K562 (cell line): ENCODE measurements at regions not wholly inside any gene's neighbourhood (a gene's known extent, or its start where the extent isn't known, plus 50 kb on each side); places are given as distances from the start of the nearest gene placed in this dataset.

Source experiments
- ATAC-seq: fragments of 200-7000 bp; cut with Tn5 transposase; 3 replicates; pipeline ENCODE4 v1.9.1; 2020; ENCODE audit warnings: moderate library complexity
- BruUV-seq: library from RNA; stranded (reverse); fragments of 400-500 nt; replicated peaks from 2 replicates; lab custom pipeline; 2021; lab: Mats Ljungman, UMichigan
- CTCF ChIA-PET: fragments of 300-600 bp; formaldehyde crosslinking; extraction: SDS; loops from one replicate; lab custom pipeline; 2021; ENCODE audit warnings: low intra/inter-chr PET ratio; lab: Yijun Ruan, JAX
- POLR2A ChIA-PET: fragments of 300-600, 350-650 bp; sonication (Branson Sonifier 250); formaldehyde crosslinking; extraction: SDS; loops from one replicate; lab custom pipeline; 2021; ENCODE audit warnings: antibody characterized with exemption, inconsistent platforms; lab: Yijun Ruan, JAX
- DNase-seq, 4 experiments: peaks; one replicate each; pipeline versions ENCODE4 v3.0.0 to v3.0.0-alpha.2; 2011 to 2018; ENCODE audit warnings: low spot score in 3 of 4, mixed read lengths in 3 of 4; ENCODE audit errors: extremely low read depth in 1 of 4
- FAIRE-seq: peaks from 2 replicates; lab custom pipeline; 2011; peaks lifted over from hg19 to GRCh38; lab: Jason Lieb, UNC
- H2AFZ ChIP-seq: 2 replicates; pipeline ENCODE4 v1.6.0; 2011; ENCODE audit warnings: low read depth, low read length, control low read depth, inconsistent platforms
- H3K27ac ChIP-seq: fragments of 200-600 bp; 3 replicates; pipeline ENCODE4 v1.8.0; 2011; ENCODE audit warnings: low read depth, mild to moderate bottlenecking, control low read depth, inconsistent platforms, low read length, moderate library complexity, mixed read lengths; ENCODE audit errors: extremely low read depth
- H3K27me3 ChIP-seq, 2 experiments: fragments of 300-600 bp in 1 of 2; 2 replicates in 1 of 2; 3 replicates in 1 of 2; pipeline versions ENCODE4 v1.6.0 to v1.8.0; 2011; ENCODE audit warnings: inconsistent platforms in 2 of 2, low read length in 2 of 2, mild to moderate bottlenecking in 1 of 2, mixed read lengths in 1 of 2, moderate library complexity in 1 of 2; ENCODE audit not compliant: control insufficient read depth in 2 of 2, insufficient read depth in 2 of 2
- H3K36me3 ChIP-seq: fragments of 300-600 bp; 3 replicates; pipeline ENCODE4 v1.8.0; 2011; ENCODE audit warnings: mild to moderate bottlenecking, low read length, inconsistent platforms; ENCODE audit not compliant: control insufficient read depth, insufficient read depth
- H3K4me1 ChIP-seq, 2 experiments: fragments of 200-600 bp in 1 of 2; replicated peaks in 1 of 2; 2 replicates in 1 of 2; 3 replicates in 1 of 2; pipeline versions ENCODE4 v1.5.1 to v1.8.0; 2011; ENCODE audit warnings: inconsistent platforms in 2 of 2, low read length in 2 of 2, mild to moderate bottlenecking in 1 of 2, mixed read lengths in 1 of 2, moderate library complexity in 1 of 2; ENCODE audit not compliant: control insufficient read depth in 2 of 2, insufficient read depth in 2 of 2
- H3K4me2 ChIP-seq: 2 replicates; pipeline ENCODE4 v1.6.1; 2011; ENCODE audit warnings: low read length, control low read depth, inconsistent platforms, mixed read lengths; ENCODE audit not compliant: insufficient read depth
- H3K4me3 ChIP-seq: fragments of 200-600 bp; sonication (generic), shearing (Covaris generic); 2 replicates; pipeline ENCODE4 v1.5.1; 2016; ENCODE audit warnings: control low read depth, inconsistent platforms
- H3K79me2 ChIP-seq: fragments of 200-600 bp; 3 replicates; pipeline ENCODE4 v1.8.0; 2011; ENCODE audit warnings: low read length, inconsistent platforms; ENCODE audit not compliant: control insufficient read depth, insufficient read depth
- H3K9ac ChIP-seq, 2 experiments: 2 replicates each; pipeline versions ENCODE4 v1.6.0 to v1.6.1; 2011; ENCODE audit warnings: low read depth in 2 of 2, low read length in 2 of 2, control low read depth in 1 of 2, inconsistent platforms in 1 of 2, mild to moderate bottlenecking in 1 of 2, mixed read lengths in 1 of 2; ENCODE audit not compliant: insufficient read depth in 1 of 2
- H3K9me1 ChIP-seq: one replicate; pipeline ENCODE4 v1.6.0; 2011; ENCODE audit warnings: inconsistent platforms, mild to moderate bottlenecking, low read length, moderate library complexity; ENCODE audit not compliant: control insufficient read depth, insufficient read depth
- H3K9me3 ChIP-seq: replicated peaks from 2 replicates; pipeline ENCODE4 v1.5.1; 2011; ENCODE audit warnings: low read depth, low read length, inconsistent platforms; ENCODE audit not compliant: control insufficient read depth, insufficient read depth
- H4K20me1 ChIP-seq: replicated peaks from 2 replicates; pipeline ENCODE4 v1.6.1; 2011; ENCODE audit warnings: low read length, inconsistent platforms, mixed read lengths; ENCODE audit not compliant: control insufficient read depth, insufficient read depth
- BMI1 ChIP-seq: fragments of 150-350 bp; IDR thresholded peaks from 2 replicates; pipeline ENCODE4 v1.6.1; 2014; ENCODE audit warnings: low read length
- CHD4 ChIP-seq: fragments of 200-600 bp; sonication (generic); IDR thresholded peaks from 3 replicates; pipeline ENCODE4 v1.6.1; 2012; ENCODE audit warnings: low read depth, mild to moderate bottlenecking, mixed read lengths, low read length, inconsistent platforms; ENCODE audit not compliant: insufficient read depth, insufficient replicate concordance, poor library complexity, severe bottlenecking
- DIDO1 ChIP-seq: fragments of 450-650 bp; IDR thresholded peaks from 2 replicates; pipeline ENCODE4 v1.6.1; 2016; ENCODE audit warnings: low read depth, missing biosample characterization, missing genetic modification characterization
- EGR1 ChIP-seq: fragments of 450-650 bp; conservative IDR thresholded peaks from 2 replicates; pipeline ENCODE4 v1.6.1; 2017; ENCODE audit warnings: mild to moderate bottlenecking
- KLF16 ChIP-seq: IDR thresholded peaks from 2 replicates; pipeline ENCODE4 v1.6.1; 2016; ENCODE audit warnings: antibody characterized with exemption
- NFRKB ChIP-seq: fragments of 450-650 bp; IDR thresholded peaks from 2 replicates; pipeline ENCODE4 v1.6.1; 2016; ENCODE audit warnings: low read depth
- PYGO2 ChIP-seq: fragments of 450-650 bp; IDR thresholded peaks from 2 replicates; pipeline ENCODE4 v1.6.1; 2016; ENCODE audit warnings: mild to moderate bottlenecking, missing genetic modification characterization, moderate library complexity, missing compliant biosample characterization
- ZKSCAN1 ChIP-seq: fragments of 150-350 bp; IDR thresholded peaks from 2 replicates; pipeline ENCODE4 v1.6.1; 2016; ENCODE audit warnings: low read depth, low read length
- ZNF121 ChIP-seq: sonication (generic); formaldehyde crosslinking; conservative IDR thresholded peaks from 2 replicates; pipeline ENCODE4 v1.8.0; 2022; ENCODE audit warnings: missing genetic modification reagents
- ZNF224 ChIP-seq: sonication (generic); formaldehyde crosslinking; IDR thresholded peaks from 2 replicates; pipeline ENCODE4 v1.8.0; 2022; ENCODE audit warnings: mild to moderate bottlenecking, missing genetic modification reagents
- ZNF354B ChIP-seq: fragments of 250-450 bp; sonication (Bioruptor Pico); IDR thresholded peaks from 2 replicates; pipeline ENCODE4 v1.4.0; 2020
- ZNF778 ChIP-seq: fragments of 450-650 bp; formaldehyde crosslinking; IDR thresholded peaks from 2 replicates; pipeline ENCODE4 v1.4.0; 2020; ENCODE audit warnings: mild to moderate bottlenecking, moderate library complexity
- ZNF780A ChIP-seq: fragments of 250-450 bp; sonication (Bioruptor Pico); IDR thresholded peaks from 2 replicates; pipeline ENCODE4 v1.5.0; 2021; ENCODE audit warnings: mild to moderate bottlenecking
- WGBS: fragments of 100-300 bp; shearing (Covaris generic); methylation state at CpG from one replicate; pipeline ENCODE4 v1.1.6; 2016; ENCODE audit warnings: low coverage, mixed read lengths; ENCODE audit not compliant: insufficient coverage; ENCODE audit errors: missing lambda C conversion rate; 5-methylcytosine and 5-hydroxymethylcytosine counted together
- in situ Hi-C: fragments of 300-500 bp; cut with MboI; formaldehyde crosslinking; loops from 4 replicates; pipeline ENCODE4 v1.15.0; 2018; ENCODE audit warnings: inconsistent platforms, mixed read lengths
- intact Hi-C: fragments of 100-400 bp; cut with micrococcal nuclease; formaldehyde crosslinking; loops from 2 replicates; pipeline ENCODE4 v1.14.2; 2022
- TF ChIP-seq, protein P1 (sequence below): fragments of 450-650 bp; IDR thresholded peaks from 2 replicates; pipeline ENCODE4 v1.6.1; 2016; ENCODE audit warnings: borderline replicate concordance
- TF ChIP-seq, protein P2 (sequence below): fragments of 450-650 bp; IDR thresholded peaks from 2 replicates; pipeline ENCODE4 v1.7.1; 2018; ENCODE audit warnings: mild to moderate bottlenecking, low read depth; ENCODE audit not compliant: partially characterized antibody
- TF ChIP-seq, protein P3 (sequence below): fragments of 450-650 bp; formaldehyde crosslinking; IDR thresholded peaks from 2 replicates; pipeline ENCODE4 v1.4.0; 2020; ENCODE audit warnings: mild to moderate bottlenecking, moderate library complexity
- TF ChIP-seq, protein P4 (sequence below): conservative IDR thresholded peaks from 2 replicates; pipeline ENCODE4 v1.6.1; 2011; ENCODE audit warnings: low read depth, mild to moderate bottlenecking, low read length; ENCODE audit not compliant: control insufficient read depth

DNA sequence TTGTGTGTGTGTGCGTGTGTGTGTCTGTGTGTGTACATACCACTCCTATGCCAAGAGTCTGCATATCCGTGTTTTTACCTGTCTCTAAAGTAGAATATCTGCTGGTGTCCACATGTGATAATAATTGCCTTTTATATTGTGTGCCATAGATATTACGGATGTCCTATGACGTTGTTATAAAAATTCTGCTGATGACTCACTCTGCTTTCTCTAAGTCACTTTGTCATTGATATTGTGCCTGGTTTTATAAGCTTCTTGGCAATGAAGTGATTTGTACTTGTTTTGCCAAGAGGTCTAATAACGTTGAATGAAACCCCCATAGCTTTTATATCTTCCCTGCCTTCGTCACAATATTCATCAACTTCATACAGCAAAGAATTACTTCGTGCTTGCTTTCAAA lies 102.6 kb upstream of the C1GALT1C1 start:
- FAIRE-seq = no peak
- Histone ChIP-seq H3K9me1 (no peaks in the 10 kb centered on the region), H4K20me1 (no peaks in the 10 kb centered on the region), H3K27me3 (peaks cover 0 to 13% of the 10 kb centered on the region in 2 experiments; a peak in 3 of 5 replicates), H3K4me2 (no peak overlapping the region), H3K4me3 (no peak overlapping the region), H2AFZ (no peak overlapping the region)
- intact Hi-C loops = no loop called here
- in situ Hi-C loops = no loop called here
- DNase-seq = no peak
- POLR2A ChIA-PET = interaction anchor here (0.6 kb wide), 2 partner anchors 18 to 236 kb away, joined by 3 to 4 read pairs; no protein-coding TSS in a partner anchor
- TF ChIP-seq, protein P1, sequence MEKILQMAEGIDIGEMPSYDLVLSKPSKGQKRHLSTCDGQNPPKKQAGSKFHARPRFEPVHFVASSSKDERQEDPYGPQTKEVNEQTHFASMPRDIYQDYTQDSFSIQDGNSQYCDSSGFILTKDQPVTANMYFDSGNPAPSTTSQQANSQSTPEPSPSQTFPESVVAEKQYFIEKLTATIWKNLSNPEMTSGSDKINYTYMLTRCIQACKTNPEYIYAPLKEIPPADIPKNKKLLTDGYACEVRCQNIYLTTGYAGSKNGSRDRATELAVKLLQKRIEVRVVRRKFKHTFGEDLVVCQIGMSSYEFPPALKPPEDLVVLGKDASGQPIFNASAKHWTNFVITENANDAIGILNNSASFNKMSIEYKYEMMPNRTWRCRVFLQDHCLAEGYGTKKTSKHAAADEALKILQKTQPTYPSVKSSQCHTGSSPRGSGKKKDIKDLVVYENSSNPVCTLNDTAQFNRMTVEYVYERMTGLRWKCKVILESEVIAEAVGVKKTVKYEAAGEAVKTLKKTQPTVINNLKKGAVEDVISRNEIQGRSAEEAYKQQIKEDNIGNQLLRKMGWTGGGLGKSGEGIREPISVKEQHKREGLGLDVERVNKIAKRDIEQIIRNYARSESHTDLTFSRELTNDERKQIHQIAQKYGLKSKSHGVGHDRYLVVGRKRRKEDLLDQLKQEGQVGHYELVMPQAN = no peak
- TF ChIP-seq ZNF354B (CRISPR knock-in tag) = no peak
- TF ChIP-seq KLF16 = no peak
- TF ChIP-seq ZNF780A (CRISPR knock-in tag) = no peak
- no peak for TF ChIP-seq BMI1
- TF ChIP-seq ZKSCAN1 = no peak
- TF ChIP-seq, protein P2, sequence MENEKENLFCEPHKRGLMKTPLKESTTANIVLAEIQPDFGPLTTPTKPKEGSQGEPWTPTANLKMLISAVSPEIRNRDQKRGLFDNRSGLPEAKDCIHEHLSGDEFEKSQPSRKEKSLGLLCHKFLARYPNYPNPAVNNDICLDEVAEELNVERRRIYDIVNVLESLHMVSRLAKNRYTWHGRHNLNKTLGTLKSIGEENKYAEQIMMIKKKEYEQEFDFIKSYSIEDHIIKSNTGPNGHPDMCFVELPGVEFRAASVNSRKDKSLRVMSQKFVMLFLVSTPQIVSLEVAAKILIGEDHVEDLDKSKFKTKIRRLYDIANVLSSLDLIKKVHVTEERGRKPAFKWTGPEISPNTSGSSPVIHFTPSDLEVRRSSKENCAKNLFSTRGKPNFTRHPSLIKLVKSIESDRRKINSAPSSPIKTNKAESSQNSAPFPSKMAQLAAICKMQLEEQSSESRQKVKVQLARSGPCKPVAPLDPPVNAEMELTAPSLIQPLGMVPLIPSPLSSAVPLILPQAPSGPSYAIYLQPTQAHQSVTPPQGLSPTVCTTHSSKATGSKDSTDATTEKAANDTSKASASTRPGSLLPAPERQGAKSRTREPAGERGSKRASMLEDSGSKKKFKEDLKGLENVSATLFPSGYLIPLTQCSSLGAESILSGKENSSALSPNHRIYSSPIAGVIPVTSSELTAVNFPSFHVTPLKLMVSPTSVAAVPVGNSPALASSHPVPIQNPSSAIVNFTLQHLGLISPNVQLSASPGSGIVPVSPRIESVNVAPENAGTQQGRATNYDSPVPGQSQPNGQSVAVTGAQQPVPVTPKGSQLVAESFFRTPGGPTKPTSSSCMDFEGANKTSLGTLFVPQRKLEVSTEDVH = no peak
- no peak for TF ChIP-seq EGR1
- TF ChIP-seq ZNF224 (CRISPR knock-in tag) = no peak
- TF ChIP-seq DIDO1 = no peak
- no peak for TF ChIP-seq PYGO2
- no peak for TF ChIP-seq ZNF121
- TF ChIP-seq NFRKB = no peak
- TF ChIP-seq, protein P3, sequence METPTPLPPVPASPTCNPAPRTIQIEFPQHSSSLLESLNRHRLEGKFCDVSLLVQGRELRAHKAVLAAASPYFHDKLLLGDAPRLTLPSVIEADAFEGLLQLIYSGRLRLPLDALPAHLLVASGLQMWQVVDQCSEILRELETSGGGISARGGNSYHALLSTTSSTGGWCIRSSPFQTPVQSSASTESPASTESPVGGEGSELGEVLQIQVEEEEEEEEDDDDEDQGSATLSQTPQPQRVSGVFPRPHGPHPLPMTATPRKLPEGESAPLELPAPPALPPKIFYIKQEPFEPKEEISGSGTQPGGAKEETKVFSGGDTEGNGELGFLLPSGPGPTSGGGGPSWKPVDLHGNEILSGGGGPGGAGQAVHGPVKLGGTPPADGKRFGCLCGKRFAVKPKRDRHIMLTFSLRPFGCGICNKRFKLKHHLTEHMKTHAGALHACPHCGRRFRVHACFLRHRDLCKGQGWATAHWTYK = no peak
- no peak for TF ChIP-seq ZNF778 (CRISPR knock-in tag)
- TF ChIP-seq, protein P4, sequence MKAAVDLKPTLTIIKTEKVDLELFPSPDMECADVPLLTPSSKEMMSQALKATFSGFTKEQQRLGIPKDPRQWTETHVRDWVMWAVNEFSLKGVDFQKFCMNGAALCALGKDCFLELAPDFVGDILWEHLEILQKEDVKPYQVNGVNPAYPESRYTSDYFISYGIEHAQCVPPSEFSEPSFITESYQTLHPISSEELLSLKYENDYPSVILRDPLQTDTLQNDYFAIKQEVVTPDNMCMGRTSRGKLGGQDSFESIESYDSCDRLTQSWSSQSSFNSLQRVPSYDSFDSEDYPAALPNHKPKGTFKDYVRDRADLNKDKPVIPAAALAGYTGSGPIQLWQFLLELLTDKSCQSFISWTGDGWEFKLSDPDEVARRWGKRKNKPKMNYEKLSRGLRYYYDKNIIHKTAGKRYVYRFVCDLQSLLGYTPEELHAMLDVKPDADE = no peak
- no peak for TF ChIP-seq CHD4
- TF ChIP-seq, all 486 proteins: peak for 0
- H3K9me3 ChIP-seq = no peaks in the 10 kb centered on the region
- H3K36me3 ChIP-seq = no peaks in the 10 kb centered on the region
- no peak for ATAC-seq
- CTCF ChIA-PET = no interaction called here
- H3K4me1 ChIP-seq = no peaks in the 10 kb centered on the region; a peak in 1 of 5 replicates
- BruUV-seq = no TSS peak
- H3K79me2 ChIP-seq = no peaks in the 10 kb centered on the region
- no peak overlapping the region for H3K9ac ChIP-seq
- H3K27ac ChIP-seq = no peak overlapping the region
- WGBS = 4% methylated on average over 7 of the region's 7 CpGs
